ENCODE measurements at regions not wholly inside any gene's neighbourhood (a gene's known extent, or its start where the extent isn't known, plus 50 kb on each side); places are given as distances from the start of the nearest gene placed in this dataset.

DNA sequence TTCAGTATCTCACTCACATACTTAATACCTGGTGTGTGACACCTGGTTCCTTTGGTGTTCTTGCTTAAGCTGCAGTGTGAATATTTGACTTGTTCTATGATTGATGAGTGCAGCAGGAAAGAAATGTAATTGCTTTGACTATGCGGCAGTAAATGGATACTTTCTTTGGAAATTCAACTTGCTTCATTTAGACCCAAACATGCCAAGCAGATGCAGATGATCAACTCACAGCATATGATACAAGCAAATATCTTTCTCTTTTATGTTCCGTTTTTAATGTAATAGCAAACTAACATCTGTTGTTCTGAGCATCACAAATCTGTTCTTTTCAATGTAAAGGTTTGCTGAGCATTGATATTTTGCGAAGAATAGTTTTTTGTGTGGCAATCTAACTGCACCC is 549.5 kb downstream of the C4orf33 start:
- Histone ChIP-seq H3K36me3 (ENCODE audit: control insufficient read depth, insufficient read depth, low read length) (no peaks in the 10 kb centered on the region), H3K4me1 (ENCODE audit: control insufficient read depth, insufficient read depth, low read length) (no peaks in the 10 kb centered on the region), H3K27me3 (ENCODE audit: control insufficient read depth, insufficient read depth, low read length) (no peaks in the 10 kb centered on the region), H3K9ac (ENCODE audit: low read depth, low read length) (no peak overlapping the region), H3K4me3 (ENCODE audit: low read depth, low read length) (no peak overlapping the region), H3K9me3 (ENCODE audit: control insufficient read depth, insufficient read depth, low read length) (no peaks in the 10 kb centered on the region)

DNA sequence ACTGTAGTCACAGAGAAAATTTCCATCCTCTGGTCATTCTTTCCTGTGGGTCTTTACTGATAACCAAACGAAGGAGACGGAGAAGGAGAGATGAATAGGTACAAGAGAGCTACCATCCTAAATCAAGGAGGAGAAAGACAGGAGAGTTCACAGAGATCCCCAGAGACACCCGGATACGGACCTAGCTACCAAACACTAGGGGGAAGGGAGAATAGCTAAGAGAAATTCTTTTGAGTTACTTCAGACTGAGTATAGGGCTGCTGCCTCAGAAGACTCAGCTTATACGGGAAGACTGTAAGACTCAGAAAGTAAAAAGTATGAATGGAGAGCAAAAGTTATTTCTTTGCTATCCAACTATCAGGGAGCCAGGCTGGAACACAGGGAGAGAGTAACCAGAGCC is 572.1 kb downstream of the C4orf33 start:
- H3K4me1 ChIP-seq (ENCODE audit: control insufficient read depth, insufficient read depth, low read length) = no peaks in the 10 kb centered on the region
- no peak overlapping the region for H3K9ac ChIP-seq (ENCODE audit: low read depth, low read length)
- H3K36me3 ChIP-seq (ENCODE audit: control insufficient read depth, insufficient read depth, low read length) = no peaks in the 10 kb centered on the region
- H3K27me3 ChIP-seq (ENCODE audit: control insufficient read depth, insufficient read depth, low read length) = no peaks in the 10 kb centered on the region
- H3K4me3 ChIP-seq (ENCODE audit: low read depth, low read length) = no peak overlapping the region
- H3K9me3 ChIP-seq (ENCODE audit: control insufficient read depth, insufficient read depth, low read length) = no peaks in the 10 kb centered on the region

DNA sequence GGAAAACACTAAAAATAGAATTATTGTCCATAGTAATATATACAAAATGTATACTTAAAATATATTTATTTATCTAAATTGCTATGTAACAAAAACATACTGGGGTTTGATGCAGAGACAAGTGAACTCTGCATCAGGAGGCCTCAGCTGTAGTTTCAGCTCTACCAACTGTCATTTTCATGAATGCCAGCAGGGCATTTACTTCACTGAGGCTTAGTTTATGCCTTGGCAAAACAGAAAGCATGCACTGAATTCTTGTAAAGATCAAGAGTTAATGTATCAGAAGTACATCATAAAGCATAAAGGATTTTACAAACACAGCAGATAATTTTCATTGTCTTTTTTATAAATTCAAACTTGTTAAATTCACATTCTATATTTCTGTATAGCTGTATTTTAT is 577.0 kb downstream of the C4orf33 start:
- H3K36me3 ChIP-seq (ENCODE audit: control insufficient read depth, insufficient read depth, low read length) = no peaks in the 10 kb centered on the region
- H3K9ac ChIP-seq (ENCODE audit: low read depth, low read length) = no peak overlapping the region
- no peaks in the 10 kb centered on the region for H3K9me3 ChIP-seq (ENCODE audit: control insufficient read depth, insufficient read depth, low read length)
- no peak overlapping the region for H3K4me3 ChIP-seq (ENCODE audit: low read depth, low read length)
- H3K4me1 ChIP-seq (ENCODE audit: control insufficient read depth, insufficient read depth, low read length) = no peaks in the 10 kb centered on the region
- no peaks in the 10 kb centered on the region for H3K27me3 ChIP-seq (ENCODE audit: control insufficient read depth, insufficient read depth, low read length)

DNA sequence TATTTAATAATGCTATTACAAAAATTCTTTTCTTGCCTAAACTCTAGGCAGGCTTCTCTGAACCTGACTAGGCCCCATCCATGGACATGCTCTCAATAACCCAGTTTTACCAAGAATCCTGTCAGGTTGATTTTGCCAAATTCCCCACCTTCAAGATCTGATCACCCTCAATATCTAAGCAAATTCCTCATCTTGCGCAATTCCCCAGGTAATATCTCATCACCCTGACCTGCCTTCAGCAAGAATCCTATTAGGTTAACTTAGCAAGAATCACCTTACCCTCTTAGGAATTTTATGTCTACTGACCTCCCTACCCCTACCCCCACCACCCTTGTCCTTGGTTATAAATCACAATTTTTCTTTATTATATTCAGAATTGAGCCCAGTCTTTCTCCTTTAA is 579.1 kb downstream of the C4orf33 start:
- H3K9ac ChIP-seq (ENCODE audit: low read depth, low read length) = no peak overlapping the region
- no peaks in the 10 kb centered on the region for H3K36me3 ChIP-seq (ENCODE audit: control insufficient read depth, insufficient read depth, low read length)
- no peaks in the 10 kb centered on the region for H3K9me3 ChIP-seq (ENCODE audit: control insufficient read depth, insufficient read depth, low read length)
- H3K4me1 ChIP-seq (ENCODE audit: control insufficient read depth, insufficient read depth, low read length) = no peaks in the 10 kb centered on the region
- no peaks in the 10 kb centered on the region for H3K27me3 ChIP-seq (ENCODE audit: control insufficient read depth, insufficient read depth, low read length)
- H3K4me3 ChIP-seq (ENCODE audit: low read depth, low read length) = no peak overlapping the region

DNA sequence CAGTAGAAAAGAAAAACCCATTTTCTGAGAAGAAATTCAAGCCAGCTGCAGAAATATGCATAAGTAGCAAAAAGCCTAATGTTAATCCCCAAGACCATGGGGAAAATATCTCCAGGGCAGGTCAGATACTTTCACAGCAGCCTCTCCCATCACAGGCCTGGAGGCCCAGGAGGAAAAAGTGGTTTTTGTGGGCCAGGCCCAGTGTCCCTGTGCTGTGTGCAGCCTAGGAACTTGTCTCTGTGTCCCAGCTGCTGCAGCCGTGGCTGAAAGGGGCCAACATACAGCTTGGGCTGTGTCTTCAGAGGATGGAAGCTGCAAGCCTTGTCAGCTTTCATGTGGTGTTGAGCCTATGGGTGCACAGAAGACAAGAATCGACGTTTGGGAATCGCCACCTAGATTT is 581.0 kb downstream of the C4orf33 start:
- Histone ChIP-seq H3K4me1 (ENCODE audit: control insufficient read depth, insufficient read depth, low read length) (no peaks in the 10 kb centered on the region), H3K36me3 (ENCODE audit: control insufficient read depth, insufficient read depth, low read length) (no peaks in the 10 kb centered on the region), H3K9me3 (ENCODE audit: control insufficient read depth, insufficient read depth, low read length) (no peaks in the 10 kb centered on the region), H3K9ac (ENCODE audit: low read depth, low read length) (no peak overlapping the region), H3K4me3 (ENCODE audit: low read depth, low read length) (no peak overlapping the region), H3K27me3 (ENCODE audit: control insufficient read depth, insufficient read depth, low read length) (no peaks in the 10 kb centered on the region)

DNA sequence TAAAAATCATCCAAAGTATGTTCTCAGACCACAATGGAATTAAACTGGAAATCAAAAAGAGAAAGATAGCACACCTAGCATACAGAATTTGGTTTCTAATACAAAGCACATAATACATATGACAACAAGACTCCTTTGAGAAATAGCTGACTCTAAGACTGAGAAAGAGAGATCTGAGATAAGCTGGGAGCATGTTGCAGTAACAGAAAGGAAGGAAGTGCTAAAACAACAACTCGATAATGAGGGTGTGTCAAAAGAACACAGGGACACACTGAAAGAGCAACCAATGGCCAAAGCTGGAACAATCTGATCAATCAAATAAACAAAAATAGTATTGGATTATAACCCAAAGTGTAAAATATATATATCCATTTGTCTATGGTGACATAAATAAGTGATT is 586.6 kb downstream of the C4orf33 start:
- H3K4me1 ChIP-seq (ENCODE audit: control insufficient read depth, insufficient read depth, low read length) = no peaks in the 10 kb centered on the region
- H3K27me3 ChIP-seq (ENCODE audit: control insufficient read depth, insufficient read depth, low read length) = no peaks in the 10 kb centered on the region
- H3K9me3 ChIP-seq (ENCODE audit: control insufficient read depth, insufficient read depth, low read length) = no peaks in the 10 kb centered on the region
- H3K4me3 ChIP-seq (ENCODE audit: low read depth, low read length) = no peak overlapping the region
- H3K9ac ChIP-seq (ENCODE audit: low read depth, low read length) = no peak overlapping the region
- H3K36me3 ChIP-seq (ENCODE audit: control insufficient read depth, insufficient read depth, low read length) = no peaks in the 10 kb centered on the region

DNA sequence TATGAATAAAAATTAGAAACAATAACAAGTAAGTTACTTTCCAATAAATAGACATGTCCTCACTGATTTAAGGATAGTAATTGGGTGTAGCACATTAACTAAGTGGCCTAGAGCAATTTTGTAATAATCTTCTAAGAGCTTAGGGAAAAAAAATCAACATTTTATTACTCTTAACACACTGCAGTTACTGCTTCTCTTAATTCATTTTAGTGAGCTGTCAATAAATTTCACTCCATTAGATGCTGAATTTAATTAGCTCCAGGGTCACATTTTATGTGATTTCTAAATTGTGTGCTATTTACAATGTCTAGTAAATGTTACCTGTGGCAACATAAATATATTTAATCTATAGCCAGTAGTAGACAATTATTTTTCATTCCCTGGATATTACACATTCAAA is 612.0 kb downstream of the C4orf33 start:
- Histone ChIP-seq H3K4me1 (ENCODE audit: control insufficient read depth, insufficient read depth, low read length) (peaks cover 4% of the 10 kb centered on the region), H3K9me3 (ENCODE audit: control insufficient read depth, insufficient read depth, low read length) (no peaks in the 10 kb centered on the region), H3K36me3 (ENCODE audit: control insufficient read depth, insufficient read depth, low read length) (no peaks in the 10 kb centered on the region), H3K4me3 (ENCODE audit: low read depth, low read length) (no peak overlapping the region), H3K9ac (ENCODE audit: low read depth, low read length) (no peak overlapping the region), H3K27me3 (ENCODE audit: control insufficient read depth, insufficient read depth, low read length) (no peaks in the 10 kb centered on the region)

DNA sequence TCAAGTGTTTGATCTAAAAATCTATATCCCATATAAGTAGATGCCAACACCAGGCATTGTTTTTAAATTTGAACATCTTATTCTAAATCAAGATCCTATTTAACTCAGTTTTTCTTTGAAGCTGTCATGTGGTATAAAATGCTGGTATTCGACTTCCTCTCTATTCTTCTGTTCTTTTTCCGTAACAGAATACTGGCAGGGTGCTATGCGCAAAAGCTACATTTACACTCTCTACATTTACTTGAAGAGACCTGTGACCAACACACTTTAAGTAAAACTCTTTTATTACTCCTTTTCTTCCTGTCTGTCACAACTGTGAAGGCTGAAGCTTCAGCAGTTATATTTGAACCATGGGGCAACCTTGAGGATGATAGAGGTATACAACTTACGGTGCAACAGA is 612.8 kb downstream of the C4orf33 start:
- Histone ChIP-seq H3K4me1 (ENCODE audit: control insufficient read depth, insufficient read depth, low read length) (peaks cover 4% of the 10 kb centered on the region), H3K9ac (ENCODE audit: low read depth, low read length) (no peak overlapping the region), H3K4me3 (ENCODE audit: low read depth, low read length) (no peak overlapping the region), H3K36me3 (ENCODE audit: control insufficient read depth, insufficient read depth, low read length) (no peaks in the 10 kb centered on the region), H3K27me3 (ENCODE audit: control insufficient read depth, insufficient read depth, low read length) (no peaks in the 10 kb centered on the region), H3K9me3 (ENCODE audit: control insufficient read depth, insufficient read depth, low read length) (no peaks in the 10 kb centered on the region)

DNA sequence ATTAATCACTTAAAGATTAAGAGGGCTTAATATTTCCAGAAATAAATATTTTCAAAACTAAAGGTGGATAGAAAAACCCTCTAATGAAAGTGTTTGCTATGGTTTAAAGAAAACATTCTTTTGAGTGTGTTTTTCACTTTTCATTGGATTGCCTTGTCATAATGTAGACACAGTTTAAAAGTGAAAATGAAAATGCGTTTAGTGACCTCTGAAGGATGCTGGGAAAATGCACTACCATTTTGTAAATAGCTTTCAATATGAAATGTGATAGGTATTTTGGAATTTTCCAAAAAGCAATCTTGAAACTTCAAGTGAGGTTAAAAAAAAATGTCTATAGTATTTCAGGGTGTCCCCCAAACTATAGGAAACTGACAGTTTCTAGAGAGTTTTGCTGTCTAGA is 642.2 kb downstream of the C4orf33 start:
- no peak overlapping the region for H3K9ac ChIP-seq (ENCODE audit: low read depth, low read length)
- H3K9me3 ChIP-seq (ENCODE audit: control insufficient read depth, insufficient read depth, low read length) = no peaks in the 10 kb centered on the region
- H3K36me3 ChIP-seq (ENCODE audit: control insufficient read depth, insufficient read depth, low read length) = no peaks in the 10 kb centered on the region
- no peaks in the 10 kb centered on the region for H3K27me3 ChIP-seq (ENCODE audit: control insufficient read depth, insufficient read depth, low read length)
- H3K4me1 ChIP-seq (ENCODE audit: control insufficient read depth, insufficient read depth, low read length) = no peaks in the 10 kb centered on the region
- H3K4me3 ChIP-seq (ENCODE audit: low read depth, low read length) = no peak overlapping the region

DNA sequence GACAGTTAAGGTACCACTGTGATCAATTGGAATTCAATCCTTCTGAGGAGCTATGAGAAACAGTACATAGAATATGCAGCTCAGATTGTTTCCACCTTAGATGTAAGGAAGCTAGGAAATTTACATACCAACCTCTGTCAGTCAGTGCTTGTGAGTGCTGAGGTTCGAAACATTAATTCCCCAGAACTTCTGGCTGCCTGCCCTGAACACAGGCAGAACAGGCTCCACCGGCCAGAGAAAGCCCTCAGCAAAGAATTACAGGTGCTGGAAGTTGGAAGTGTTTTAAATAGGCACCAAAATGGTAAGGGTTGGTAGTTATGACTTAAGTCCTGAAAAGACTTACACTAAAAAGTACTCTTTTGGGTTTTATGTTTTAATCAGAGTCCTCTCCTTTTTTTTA is 651.8 kb downstream of the C4orf33 start:
- no peaks in the 10 kb centered on the region for H3K36me3 ChIP-seq (ENCODE audit: control insufficient read depth, insufficient read depth, low read length)
- H3K4me1 ChIP-seq (ENCODE audit: control insufficient read depth, insufficient read depth, low read length) = peaks cover 2% of the 10 kb centered on the region
- H3K27me3 ChIP-seq (ENCODE audit: control insufficient read depth, insufficient read depth, low read length) = no peaks in the 10 kb centered on the region
- no peak overlapping the region for H3K9ac ChIP-seq (ENCODE audit: low read depth, low read length)
- no peaks in the 10 kb centered on the region for H3K9me3 ChIP-seq (ENCODE audit: control insufficient read depth, insufficient read depth, low read length)
- no peak overlapping the region for H3K4me3 ChIP-seq (ENCODE audit: low read depth, low read length)

DNA sequence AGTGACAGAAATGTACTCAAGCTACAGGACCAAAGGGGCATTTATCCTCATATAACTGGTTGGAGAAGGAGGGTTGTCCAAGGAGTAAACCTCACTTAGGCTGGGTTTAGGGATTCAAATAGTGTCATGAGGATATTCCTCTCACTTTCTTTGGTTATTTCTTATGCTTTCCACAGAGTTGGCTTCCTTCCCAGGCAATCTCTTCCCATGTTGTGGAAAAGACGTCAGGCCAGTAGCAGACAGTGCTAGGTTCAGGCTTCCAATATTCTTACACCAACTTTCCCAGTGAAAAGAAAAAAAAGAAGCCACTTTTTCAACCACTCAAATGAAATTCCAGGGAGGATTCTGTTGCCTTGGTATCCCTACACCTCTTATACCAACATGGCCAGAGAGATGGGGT is 653.0 kb downstream of the C4orf33 start:
- H3K36me3 ChIP-seq (ENCODE audit: control insufficient read depth, insufficient read depth, low read length) = no peaks in the 10 kb centered on the region
- peaks cover 2% of the 10 kb centered on the region for H3K4me1 ChIP-seq (ENCODE audit: control insufficient read depth, insufficient read depth, low read length)
- no peaks in the 10 kb centered on the region for H3K9me3 ChIP-seq (ENCODE audit: control insufficient read depth, insufficient read depth, low read length)
- no peak overlapping the region for H3K9ac ChIP-seq (ENCODE audit: low read depth, low read length)
- H3K27me3 ChIP-seq (ENCODE audit: control insufficient read depth, insufficient read depth, low read length) = no peaks in the 10 kb centered on the region
- H3K4me3 ChIP-seq (ENCODE audit: low read depth, low read length) = no peak overlapping the region

DNA sequence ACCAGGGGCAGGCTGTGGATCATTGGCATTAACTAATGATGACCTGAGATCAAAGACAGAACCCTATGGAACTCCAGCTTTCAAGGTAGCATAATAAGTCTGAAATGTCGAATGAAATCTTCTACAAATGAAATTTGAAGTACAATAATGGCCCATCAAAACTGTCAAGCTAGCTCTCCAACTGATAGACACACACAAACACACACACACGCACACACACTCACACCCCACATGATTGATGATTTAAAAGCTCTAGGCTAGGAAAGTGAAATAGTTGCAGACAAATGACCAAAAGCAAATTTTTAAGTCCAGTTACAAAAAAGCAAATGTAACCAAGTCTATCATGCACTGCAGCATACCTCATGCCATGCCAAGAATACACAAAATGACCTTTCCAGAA is 655.7 kb downstream of the C4orf33 start:
- no peaks in the 10 kb centered on the region for H3K9me3 ChIP-seq (ENCODE audit: control insufficient read depth, insufficient read depth, low read length)
- no peaks in the 10 kb centered on the region for H3K27me3 ChIP-seq (ENCODE audit: control insufficient read depth, insufficient read depth, low read length)
- peaks cover 2% of the 10 kb centered on the region for H3K4me1 ChIP-seq (ENCODE audit: control insufficient read depth, insufficient read depth, low read length)
- no peak overlapping the region for H3K4me3 ChIP-seq (ENCODE audit: low read depth, low read length)
- H3K36me3 ChIP-seq (ENCODE audit: control insufficient read depth, insufficient read depth, low read length) = no peaks in the 10 kb centered on the region
- H3K9ac ChIP-seq (ENCODE audit: low read depth, low read length) = no peak overlapping the region

DNA sequence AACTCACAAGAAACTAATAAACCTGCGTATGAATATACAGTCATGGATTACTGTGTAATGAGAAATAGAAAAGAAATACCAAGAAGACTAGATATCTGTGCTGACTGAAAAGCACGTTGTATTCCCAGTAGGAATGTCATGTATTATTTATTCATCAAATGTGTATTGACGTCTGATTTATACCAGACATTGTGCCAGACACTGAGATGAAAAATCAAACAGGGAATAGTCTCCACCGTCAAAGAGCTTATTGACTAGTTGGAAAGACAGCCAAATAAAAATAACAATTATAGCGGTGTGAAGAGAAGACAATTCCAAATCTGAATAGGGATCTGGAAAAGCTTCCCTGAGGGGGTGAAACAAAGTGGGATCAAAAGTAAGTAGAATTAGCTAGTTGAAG is 687.6 kb downstream of the C4orf33 start:
- no peak overlapping the region for H3K4me3 ChIP-seq (ENCODE audit: low read depth, low read length)
- H3K9me3 ChIP-seq (ENCODE audit: control insufficient read depth, insufficient read depth, low read length) = no peaks in the 10 kb centered on the region
- H3K4me1 ChIP-seq (ENCODE audit: control insufficient read depth, insufficient read depth, low read length) = no peaks in the 10 kb centered on the region
- H3K36me3 ChIP-seq (ENCODE audit: control insufficient read depth, insufficient read depth, low read length) = no peaks in the 10 kb centered on the region
- H3K27me3 ChIP-seq (ENCODE audit: control insufficient read depth, insufficient read depth, low read length) = no peaks in the 10 kb centered on the region
- H3K9ac ChIP-seq (ENCODE audit: low read depth, low read length) = no peak overlapping the region

All from iPS-15b (cell line).